HepG2 (cell line): ENCODE measurements at regions not wholly inside any gene's neighbourhood (a gene's known extent, or its start where the extent isn't known, plus 50 kb on each side); places are given as distances from the start of the nearest gene placed in this dataset.

Experiments
- HDAC1 ChIP-seq: sonication (generic); formaldehyde crosslinking; IDR thresholded peaks from 2 replicates; pipeline ENCODE4 v1.5.1; 2020; ENCODE audit warnings: mild to moderate bottlenecking, missing genetic modification reagents
- KLF15 ChIP-seq: sonication (generic); formaldehyde crosslinking; IDR thresholded peaks from 2 replicates; pipeline ENCODE4 v1.8.1; 2023; ENCODE audit warnings: borderline replicate concordance, mild to moderate bottlenecking, inconsistent platforms, missing genetic modification reagents, mixed read lengths
- NFE2L2 ChIP-seq: fragments of 150-350 bp; IDR thresholded peaks from 2 replicates; pipeline ENCODE4 v1.6.1; 2014; ENCODE audit warnings: low read length
- PAWR ChIP-seq: sonication (generic); formaldehyde crosslinking; IDR thresholded peaks from 2 replicates; pipeline ENCODE4 v1.4.0; 2020; ENCODE audit warnings: missing genetic modification reagents, mild to moderate bottlenecking, borderline replicate concordance
- POLR2A ChIP-seq, 2 experiments: IDR thresholded peaks; 2 replicates each; pipeline ENCODE4 v1.6.1; 2011; ENCODE audit warnings: low read depth in 2 of 2, low read length in 2 of 2, mild to moderate bottlenecking in 1 of 2, moderate library complexity in 1 of 2; ENCODE audit not compliant: insufficient read depth in 1 of 2
- SMC3 ChIP-seq: IDR thresholded peaks from 2 replicates; pipeline ENCODE4 v1.6.1; 2011; ENCODE audit warnings: low read length, improper control_type of control experiment
- TGIF2 ChIP-seq: IDR thresholded peaks from 2 replicates; pipeline ENCODE4 v1.6.1; 2016; ENCODE audit warnings: control low read depth, missing compliant biosample characterization
- ZNF768 ChIP-seq: sonication (generic); formaldehyde crosslinking; IDR thresholded peaks from 2 replicates; pipeline ENCODE4 v1.4.0; 2020; ENCODE audit warnings: missing genetic modification reagents
- TF ChIP-seq, protein P1 (sequence below), 2 experiments: sonication (generic) in 1 of 2; formaldehyde crosslinking in 1 of 2; IDR thresholded peaks; 2 replicates each; pipeline versions ENCODE4 v1.5.1 to v1.6.1; 2011 to 2020; ENCODE audit warnings: borderline replicate concordance in 1 of 2, low read depth in 1 of 2, low read length in 1 of 2, mild to moderate bottlenecking in 1 of 2, missing genetic modification reagents in 1 of 2, moderate library complexity in 1 of 2
- TF ChIP-seq, protein P2 (sequence below): sonication (generic); formaldehyde crosslinking; IDR thresholded peaks from 2 replicates; pipeline ENCODE4 v1.5.0; 2020; ENCODE audit warnings: mild to moderate bottlenecking, missing genetic modification reagents, moderate library complexity
- TF ChIP-seq, protein P3 (sequence below): sonication (generic); formaldehyde crosslinking; IDR thresholded peaks from 2 replicates; pipeline ENCODE4 v1.5.1; 2020; ENCODE audit warnings: mild to moderate bottlenecking, missing genetic modification reagents, moderate library complexity

DNA sequence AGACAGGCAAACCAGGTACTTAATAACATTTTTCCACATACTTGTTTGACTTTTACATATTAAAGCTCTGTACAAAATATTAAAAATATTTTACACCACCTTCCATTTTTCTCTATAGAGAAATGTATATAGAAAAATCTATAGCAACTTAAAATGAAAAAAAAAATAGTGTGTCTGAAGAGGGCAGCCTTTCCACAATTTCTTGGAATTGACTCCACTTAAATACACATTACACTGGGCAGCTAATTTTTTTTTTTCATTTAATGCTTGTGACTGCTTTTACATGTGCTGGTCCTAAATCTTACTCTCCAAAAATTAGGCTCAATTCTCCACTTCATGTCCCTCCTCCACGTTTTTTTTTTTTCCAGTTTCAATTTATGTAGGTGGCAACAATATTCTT is 427.0 kb upstream of the RBMS3 start:
- no peak for TF ChIP-seq SMC3
- TF ChIP-seq KLF15 (CRISPR knock-in tag), result no peak
- TF ChIP-seq ZNF768, result no peak
- TF ChIP-seq HDAC1, result no peak
- TF ChIP-seq POLR2A (IDR thresholded peaks at IDR 0.05; ENCODE audit: insufficient read depth in 1 of 2, low read depth in 2 of 2, low read length in 2 of 2), result no peak
- no peak for TF ChIP-seq PAWR (CRISPR knock-in tag)
- TF ChIP-seq TGIF2 (CRISPR knock-in tag), result no peak
- TF ChIP-seq, protein P1, sequence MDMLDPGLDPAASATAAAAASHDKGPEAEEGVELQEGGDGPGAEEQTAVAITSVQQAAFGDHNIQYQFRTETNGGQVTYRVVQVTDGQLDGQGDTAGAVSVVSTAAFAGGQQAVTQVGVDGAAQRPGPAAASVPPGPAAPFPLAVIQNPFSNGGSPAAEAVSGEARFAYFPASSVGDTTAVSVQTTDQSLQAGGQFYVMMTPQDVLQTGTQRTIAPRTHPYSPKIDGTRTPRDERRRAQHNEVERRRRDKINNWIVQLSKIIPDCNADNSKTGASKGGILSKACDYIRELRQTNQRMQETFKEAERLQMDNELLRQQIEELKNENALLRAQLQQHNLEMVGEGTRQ (IDR thresholded peaks at IDR 0.05; ENCODE audit: low read depth, low read length), result no peak
- TF ChIP-seq, protein P1 (CRISPR knock-in tag; IDR thresholded peaks at IDR 0.05; ENCODE audit: borderline replicate concordance), result no peak
- TF ChIP-seq, protein P2, sequence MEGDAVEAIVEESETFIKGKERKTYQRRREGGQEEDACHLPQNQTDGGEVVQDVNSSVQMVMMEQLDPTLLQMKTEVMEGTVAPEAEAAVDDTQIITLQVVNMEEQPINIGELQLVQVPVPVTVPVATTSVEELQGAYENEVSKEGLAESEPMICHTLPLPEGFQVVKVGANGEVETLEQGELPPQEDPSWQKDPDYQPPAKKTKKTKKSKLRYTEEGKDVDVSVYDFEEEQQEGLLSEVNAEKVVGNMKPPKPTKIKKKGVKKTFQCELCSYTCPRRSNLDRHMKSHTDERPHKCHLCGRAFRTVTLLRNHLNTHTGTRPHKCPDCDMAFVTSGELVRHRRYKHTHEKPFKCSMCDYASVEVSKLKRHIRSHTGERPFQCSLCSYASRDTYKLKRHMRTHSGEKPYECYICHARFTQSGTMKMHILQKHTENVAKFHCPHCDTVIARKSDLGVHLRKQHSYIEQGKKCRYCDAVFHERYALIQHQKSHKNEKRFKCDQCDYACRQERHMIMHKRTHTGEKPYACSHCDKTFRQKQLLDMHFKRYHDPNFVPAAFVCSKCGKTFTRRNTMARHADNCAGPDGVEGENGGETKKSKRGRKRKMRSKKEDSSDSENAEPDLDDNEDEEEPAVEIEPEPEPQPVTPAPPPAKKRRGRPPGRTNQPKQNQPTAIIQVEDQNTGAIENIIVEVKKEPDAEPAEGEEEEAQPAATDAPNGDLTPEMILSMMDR (CRISPR knock-in tag), result no peak
- TF ChIP-seq, protein P3, sequence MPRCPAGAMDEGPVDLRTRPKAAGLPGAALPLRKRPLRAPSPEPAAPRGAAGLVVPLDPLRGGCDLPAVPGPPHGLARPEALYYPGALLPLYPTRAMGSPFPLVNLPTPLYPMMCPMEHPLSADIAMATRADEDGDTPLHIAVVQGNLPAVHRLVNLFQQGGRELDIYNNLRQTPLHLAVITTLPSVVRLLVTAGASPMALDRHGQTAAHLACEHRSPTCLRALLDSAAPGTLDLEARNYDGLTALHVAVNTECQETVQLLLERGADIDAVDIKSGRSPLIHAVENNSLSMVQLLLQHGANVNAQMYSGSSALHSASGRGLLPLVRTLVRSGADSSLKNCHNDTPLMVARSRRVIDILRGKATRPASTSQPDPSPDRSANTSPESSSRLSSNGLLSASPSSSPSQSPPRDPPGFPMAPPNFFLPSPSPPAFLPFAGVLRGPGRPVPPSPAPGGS (CRISPR knock-in tag), result no peak
- no peak for TF ChIP-seq NFE2L2
